Endothelial cell (in vitro differentiated cells): ENCODE measurements at regions not wholly inside any gene's neighbourhood (a gene's known extent, or its start where the extent isn't known, plus 50 kb on each side); places are given as distances from the start of the nearest gene placed in this dataset.

Experiments
- DNase-seq: peaks from one replicate; pipeline ENCODE4 v3.0.0; 2021; ENCODE audit warnings: low spot score
- H3K27ac Mint-ChIP-seq: one replicate; pipeline ENCODE4 v1.8.0; 2021; ENCODE audit warnings: mixed read lengths, inconsistent platforms; ENCODE audit not compliant: unreplicated experiment
- H3K27me3 Mint-ChIP-seq: one replicate; pipeline ENCODE4 v1.8.0; 2021; ENCODE audit warnings: mild to moderate bottlenecking, moderate library complexity, mixed read lengths, inconsistent platforms; ENCODE audit not compliant: unreplicated experiment
- H3K36me3 Mint-ChIP-seq: one replicate; pipeline ENCODE4 v1.8.0; 2021; ENCODE audit warnings: mild to moderate bottlenecking, low read depth, mixed read lengths, inconsistent platforms; ENCODE audit not compliant: unreplicated experiment
- H3K4me1 Mint-ChIP-seq: one replicate; pipeline ENCODE4 v1.8.0; 2021; ENCODE audit warnings: mild to moderate bottlenecking, mixed read lengths, inconsistent platforms; ENCODE audit not compliant: unreplicated experiment
- H3K4me3 Mint-ChIP-seq: one replicate; pipeline ENCODE4 v1.8.0; 2021; ENCODE audit warnings: mild to moderate bottlenecking, mixed read lengths, inconsistent platforms; ENCODE audit not compliant: unreplicated experiment
- H3K9me3 Mint-ChIP-seq: one replicate; pipeline ENCODE4 v1.8.0; 2021; ENCODE audit warnings: mixed read lengths, inconsistent platforms; ENCODE audit not compliant: unreplicated experiment
- CTCF ChIP-seq: fragments of 200-600 bp; sonication (generic); IDR thresholded peaks from one replicate; pipeline ENCODE4 v1.5.0; 2021; ENCODE audit warnings: antibody characterized with exemption; ENCODE audit not compliant: unreplicated experiment

- Mint-ChIP-seq H3K27me3 (peaks cover 10% of the 10 kb centered on the region), H3K9me3 (no peaks in the 10 kb centered on the region), H3K36me3 (no peaks in the 10 kb centered on the region), H3K27ac (no peak overlapping the region), H3K4me1 (no peaks in the 10 kb centered on the region), H3K4me3 (no peak overlapping the region)
- TF ChIP-seq CTCF, result no peak
- no peak for DNase-seq
Observed at GRCh38 chr22:49716441-49716840, 111.2 kb downstream of the BRD1 start.

GRCh38 chr22:49715450-49715849 lies 112.2 kb downstream of the BRD1 start:
- no peaks in the 10 kb centered on the region for H3K4me1 Mint-ChIP-seq
- TF ChIP-seq CTCF, result no peak
- peaks cover 10% of the 10 kb centered on the region for H3K27me3 Mint-ChIP-seq
- H3K36me3 Mint-ChIP-seq, result no peaks in the 10 kb centered on the region
- DNase-seq, result no peak
- H3K4me3 Mint-ChIP-seq, result no peak overlapping the region
- no peak overlapping the region for H3K27ac Mint-ChIP-seq
- H3K9me3 Mint-ChIP-seq, result no peaks in the 10 kb centered on the region

- peaks cover 8% of the 10 kb centered on the region for H3K27me3 Mint-ChIP-seq
- H3K4me1 Mint-ChIP-seq, result no peaks in the 10 kb centered on the region
- H3K4me3 Mint-ChIP-seq, result no peak overlapping the region
- no peak for TF ChIP-seq CTCF
- H3K9me3 Mint-ChIP-seq, result no peaks in the 10 kb centered on the region
- no peak for DNase-seq
- no peak overlapping the region for H3K27ac Mint-ChIP-seq
- H3K36me3 Mint-ChIP-seq, result no peaks in the 10 kb centered on the region
Observed at GRCh38 chr22:49713003-49713402, 114.7 kb downstream of the BRD1 start.

GRCh38 chr22:49712195-49712791 lies 115.4 kb downstream of the BRD1 start:
- H3K27me3 Mint-ChIP-seq, result peaks cover 8% of the 10 kb centered on the region
- H3K27ac Mint-ChIP-seq, result no peak overlapping the region
- no peaks in the 10 kb centered on the region for H3K36me3 Mint-ChIP-seq
- H3K9me3 Mint-ChIP-seq, result no peaks in the 10 kb centered on the region
- DNase-seq, result peak; percentile 76
- H3K4me1 Mint-ChIP-seq, result no peaks in the 10 kb centered on the region
- no peak overlapping the region for H3K4me3 Mint-ChIP-seq
- TF ChIP-seq CTCF, result no peak

- H3K4me3 Mint-ChIP-seq, result no peak overlapping the region
- no peak for DNase-seq
- no peak overlapping the region for H3K27ac Mint-ChIP-seq
- peaks cover 1% of the 10 kb centered on the region for H3K27me3 Mint-ChIP-seq
- no peak for TF ChIP-seq CTCF
- no peaks in the 10 kb centered on the region for H3K36me3 Mint-ChIP-seq
- H3K9me3 Mint-ChIP-seq, result no peaks in the 10 kb centered on the region
- peaks cover 2% of the 10 kb centered on the region for H3K4me1 Mint-ChIP-seq
Observed at GRCh38 chr22:49710746-49711145, 116.9 kb downstream of the BRD1 start.
